A549 (cell line): ENCODE measurements at regions not wholly inside any gene's neighbourhood (a gene's known extent, or its start where the extent isn't known, plus 50 kb on each side); places are given as distances from the start of the nearest gene placed in this dataset.

Experiments used
- ATAC-seq, 2 experiments: fragments of 200-7000 bp in 1 of 2; fragments of >200 bp in 1 of 2; cut with Nextera tagmentation in 1 of 2; cut with Tn5 transposase in 1 of 2; 3 replicates each; pipeline versions ENCODE4 v1.8.0 to v1.9.1; 2018 to 2020; ENCODE audit warnings: mild to moderate bottlenecking in 1 of 2, moderate library complexity in 1 of 2
- CTCF ChIA-PET: fragments of 300-600 bp; sonication (Branson Sonifier 250); formaldehyde crosslinking; extraction: SDS; loops from one replicate; lab custom pipeline; 2021; ENCODE audit warnings: antibody characterized with exemption, inconsistent platforms; lab: Yijun Ruan, JAX
- POLR2A ChIA-PET: fragments of 350-600 bp; formaldehyde crosslinking; extraction: SDS; loops from one replicate; lab custom pipeline; 2021; ENCODE audit warnings: antibody characterized with exemption, inconsistent platforms; lab: Yijun Ruan, JAX
- DNase-seq, 2 experiments: peaks; one replicate each; pipeline versions ENCODE4 v3.0.0 to v3.0.0-alpha.2; 2011 to 2016; ENCODE audit warnings: low read depth in 1 of 2, low spot score in 1 of 2
- FAIRE-seq: peaks from 2 replicates; lab custom pipeline; 2011; peaks lifted over from hg19 to GRCh38; lab: Jason Lieb, UNC
- H3K27ac ChIP-seq, 2 experiments: fragments of >200 bp; sonication (Bioruptor Twin); formaldehyde crosslinking; 3 replicates each; pipeline ENCODE4 v1.5.1; 2016 to 2017
- H3K4me1 ChIP-seq: fragments of >200 bp; sonication (Bioruptor Twin); formaldehyde crosslinking; 3 replicates; pipeline ENCODE4 v1.6.1; 2016
- H3K4me2 ChIP-seq: fragments of >200 bp; sonication (Bioruptor Twin); formaldehyde crosslinking; 3 replicates; pipeline ENCODE4 v1.6.1; 2016
- H3K4me3 ChIP-seq: fragments of >200 bp; sonication (Bioruptor Twin); formaldehyde crosslinking; 3 replicates; pipeline ENCODE4 v1.5.1; 2016
- H3K9me3 ChIP-seq: fragments of >200 bp; sonication (Bioruptor Twin); formaldehyde crosslinking; 3 replicates; pipeline ENCODE4 v1.6.1; 2016
- EHMT2 ChIP-seq: fragments of 200-600 bp; sonication (generic); IDR thresholded peaks from 2 replicates; pipeline ENCODE4 v1.6.1; 2016; ENCODE audit warnings: antibody characterized with exemption, low read depth, mild to moderate bottlenecking, moderate library complexity
- FOXS1 ChIP-seq: fragments of 250-450 bp; sonication (Bioruptor Pico); IDR thresholded peaks from 2 replicates; pipeline ENCODE4 v1.5.0; 2020; ENCODE audit warnings: mild to moderate bottlenecking, moderate library complexity
- HDAC2 ChIP-seq: fragments of 200-600 bp; sonication (generic); IDR thresholded peaks from 2 replicates; pipeline ENCODE4 v1.6.1; 2016
- HOXA7 ChIP-seq: fragments of 250-450 bp; sonication (Bioruptor Pico); IDR thresholded peaks from 2 replicates; pipeline ENCODE4 v1.5.0; 2020; ENCODE audit warnings: mild to moderate bottlenecking, moderate library complexity
- KDM1A ChIP-seq: fragments of 200-600 bp; sonication (generic); IDR thresholded peaks from 2 replicates; pipeline ENCODE4 v1.6.1; 2016; ENCODE audit warnings: low read depth, mild to moderate bottlenecking
- KDM5A ChIP-seq: fragments of 200-600 bp; sonication (generic); IDR thresholded peaks from 2 replicates; pipeline ENCODE4 v1.6.1; 2016; ENCODE audit warnings: antibody characterized with exemption, mild to moderate bottlenecking
- POLR2A ChIP-seq: IDR thresholded peaks from 2 replicates; pipeline ENCODE4 v1.6.1; 2012; ENCODE audit warnings: mild to moderate bottlenecking, low read length
- POLR2AphosphoS2 ChIP-seq: conservative IDR thresholded peaks from 2 replicates; pipeline ENCODE4 v1.6.1; 2012; ENCODE audit warnings: low read length, improper control_type of control experiment, inconsistent platforms
- RAD21 ChIP-seq, 2 experiments: fragments of >200 bp in 1 of 2; sonication (Bioruptor Twin) in 1 of 2; formaldehyde crosslinking in 1 of 2; IDR thresholded peaks in 1 of 2; conservative IDR thresholded peaks in 1 of 2; 2 replicates in 1 of 2; 3 replicates in 1 of 2; pipeline ENCODE4 v1.6.1; 2012 to 2018; ENCODE audit warnings: inconsistent platforms in 1 of 2
- RCOR1 ChIP-seq: fragments of 150-350 bp; IDR thresholded peaks from 2 replicates; pipeline ENCODE4 v1.6.1; 2014; ENCODE audit warnings: antibody characterized with exemption, low read length, low read depth
- ZSCAN20 ChIP-seq: fragments of 250-450 bp; sonication (Bioruptor Pico); IDR thresholded peaks from 2 replicates; pipeline ENCODE4 v1.8.0; 2022; ENCODE audit warnings: mild to moderate bottlenecking, moderate library complexity
- WGBS: methylation state at CpG from one replicate; pipeline ENCODE4 v1.1.6; 2017; ENCODE audit errors: missing lambda C conversion rate; 5-methylcytosine and 5-hydroxymethylcytosine counted together
- TF ChIP-seq, protein P1 (sequence below): fragments of 150-350 bp; IDR thresholded peaks from 2 replicates; pipeline ENCODE4 v1.6.1; 2014; ENCODE audit warnings: low read depth, mild to moderate bottlenecking, low read length
- TF ChIP-seq, protein P2 (sequence below): IDR thresholded peaks from 2 replicates; pipeline ENCODE4 v1.6.1; 2012; ENCODE audit warnings: low read depth, borderline replicate concordance
- TF ChIP-seq, protein P3 (sequence below): fragments of >200 bp; sonication (Bioruptor Twin); formaldehyde crosslinking; IDR thresholded peaks from 3 replicates; pipeline ENCODE4 v1.6.1; 2016

DNA sequence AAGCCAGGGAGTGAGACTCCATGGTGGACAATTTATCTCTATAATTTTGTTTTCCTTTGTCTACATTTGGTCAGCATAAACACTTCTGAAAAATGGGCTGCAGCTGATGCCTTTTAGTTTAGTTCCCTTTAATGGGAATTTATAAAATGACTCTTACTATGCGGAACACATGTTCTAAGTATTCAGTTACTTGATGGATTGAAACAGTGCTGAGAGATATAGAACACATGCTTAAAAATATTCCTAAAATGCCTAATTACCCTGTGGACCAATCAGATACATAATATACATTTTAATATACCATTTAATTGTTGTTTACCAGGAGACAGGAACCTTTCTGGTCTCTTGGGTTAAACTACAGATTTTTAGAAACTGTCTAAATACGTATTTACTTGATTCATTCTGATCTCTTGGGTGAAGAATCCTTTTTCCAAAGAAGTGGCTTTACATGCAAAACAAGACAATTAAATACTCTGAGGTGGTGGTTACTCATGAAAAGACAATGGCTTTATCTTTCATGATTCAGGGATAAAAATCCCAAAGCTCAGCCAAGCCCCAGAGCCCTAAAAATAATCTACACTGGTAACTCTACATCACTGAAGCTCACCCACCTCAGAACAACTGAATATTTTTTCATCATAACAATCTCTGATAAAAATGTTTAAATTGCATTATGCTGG, 128.1 kb upstream of the SERTAD2 start:
- Histone ChIP-seq H3K4me2 (no peak overlapping the region), H3K4me1 (peaks cover 13% of the 10 kb centered on the region), H3K27ac (no peak overlapping the region), H3K4me3 (no peak overlapping the region), H3K9me3 (no peaks in the 10 kb centered on the region)
- ChIA-PET CTCF (interaction anchor here (1.0 to 2.4 kb wide), 8 partner anchors 9 to 149 kb away, joined by 3 to 15 read pairs (median 4); no protein-coding TSS in a partner anchor), POLR2A (no interaction called here)
- TF ChIP-seq KDM1A (no peak), KDM5A (no peak), RAD21 (conservative IDR thresholded peaks at IDR 0.05 in 1 of 2, IDR thresholded peaks at IDR 0.05 in 1 of 2) (no peak)
- FAIRE-seq = no peak
- no peak for ATAC-seq
- no peak for DNase-seq
- WGBS = 94% methylated on average over 2 of the region's 2 CpGs

DNA sequence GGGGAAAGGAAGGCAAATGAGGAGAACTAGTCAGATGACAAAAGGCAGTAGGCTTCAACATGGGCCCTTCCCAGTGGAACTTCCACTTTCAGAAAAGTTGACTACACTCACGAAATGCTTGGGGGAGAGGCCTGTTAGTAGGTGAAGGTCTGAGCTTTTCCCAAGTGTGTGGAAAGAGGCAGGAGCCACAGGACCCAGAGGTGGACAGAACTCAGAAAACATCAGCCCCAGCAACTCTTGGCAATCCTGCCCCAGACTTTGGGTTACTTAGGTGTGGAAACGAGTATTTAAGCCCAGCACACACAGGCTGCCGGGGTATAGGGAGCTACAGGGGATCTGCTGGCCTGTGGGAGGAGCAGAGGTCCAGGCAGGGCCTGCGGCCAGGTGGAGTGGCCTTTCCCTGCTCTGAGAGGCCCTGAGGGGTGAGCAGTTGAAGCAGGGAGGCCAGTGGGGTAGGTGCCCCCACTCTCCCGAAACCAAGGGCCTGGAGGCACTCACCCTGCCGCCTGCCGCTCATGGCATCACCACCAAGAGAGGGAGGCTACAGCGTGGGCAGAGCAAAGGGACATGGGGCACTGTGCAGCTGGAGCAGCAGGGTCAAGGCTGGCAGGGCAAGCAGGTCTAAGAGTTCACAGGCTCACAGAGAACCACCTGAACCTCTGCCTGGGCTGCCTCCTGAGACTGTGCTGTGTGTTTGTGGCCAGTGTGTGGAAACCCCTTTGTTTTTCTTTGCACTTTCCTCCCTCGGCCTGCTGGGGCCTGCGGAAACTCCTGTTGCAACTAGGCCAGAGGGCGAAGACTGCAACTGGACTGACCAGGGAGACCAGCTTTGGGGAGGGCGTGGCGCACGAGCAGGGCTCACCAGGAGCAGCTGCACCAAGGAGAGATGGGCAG, 130.7 kb upstream of the SERTAD2 start:
- POLR2A ChIA-PET = no interaction called here
- peaks cover 4% of the 10 kb centered on the region; the same call in 1 of the 3 replicates for H3K4me1 ChIP-seq
- no peak for FAIRE-seq
- ATAC-seq = no peak
- no peak overlapping the region for H3K27ac ChIP-seq
- CTCF ChIA-PET = interaction anchor here (1.2 to 2.4 kb wide), 6 partner anchors 8 to 138 kb away, joined by 3 to 15 read pairs (median 4); no protein-coding TSS in a partner anchor
- DNase-seq = no peak
- TF ChIP-seq POLR2AphosphoS2 = no peak
- no peak overlapping the region for H3K4me2 ChIP-seq
- 83% methylated on average over 14 of the region's 14 CpGs for WGBS
- no peaks in the 10 kb centered on the region for H3K9me3 ChIP-seq
- no peak overlapping the region for H3K4me3 ChIP-seq

DNA sequence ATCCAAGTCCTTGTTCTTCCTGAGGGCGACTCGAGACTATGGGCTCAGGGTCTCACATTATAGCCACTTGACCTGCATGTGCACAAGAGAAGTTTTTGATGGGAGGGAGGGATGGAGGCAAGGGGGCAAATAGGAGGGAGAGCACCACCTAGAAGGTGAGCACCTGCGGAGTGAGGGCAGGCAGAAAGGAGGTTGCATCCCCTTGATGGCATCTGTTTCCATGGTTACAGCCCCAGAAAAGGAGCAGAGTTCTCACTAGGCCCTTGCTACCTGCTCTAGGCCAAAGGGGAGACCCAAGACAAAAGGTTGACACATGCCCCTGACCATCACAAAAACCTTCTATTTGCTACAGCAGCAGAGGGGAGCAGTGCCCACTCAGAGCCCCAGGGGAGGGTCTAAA, 131.5 kb upstream of the SERTAD2 start:
- FAIRE-seq (no peak), ATAC-seq (no peak), DNase-seq (no peak)
- Histone ChIP-seq H3K4me1 (no peaks in the 10 kb centered on the region), H3K4me2 (no peak overlapping the region), H3K27ac (no peak overlapping the region), H3K4me3 (no peak overlapping the region), H3K9me3 (no peaks in the 10 kb centered on the region)
- CTCF ChIA-PET = interaction anchor here (1.4 to 2.4 kb wide), 2 partner anchors 10 to 88 kb away, joined by 5 to 7 read pairs; no protein-coding TSS in a partner anchor
- POLR2A ChIA-PET = no interaction called here
- WGBS = 74% methylated on average over 3 of the region's 3 CpGs
- TF ChIP-seq, protein P1, sequence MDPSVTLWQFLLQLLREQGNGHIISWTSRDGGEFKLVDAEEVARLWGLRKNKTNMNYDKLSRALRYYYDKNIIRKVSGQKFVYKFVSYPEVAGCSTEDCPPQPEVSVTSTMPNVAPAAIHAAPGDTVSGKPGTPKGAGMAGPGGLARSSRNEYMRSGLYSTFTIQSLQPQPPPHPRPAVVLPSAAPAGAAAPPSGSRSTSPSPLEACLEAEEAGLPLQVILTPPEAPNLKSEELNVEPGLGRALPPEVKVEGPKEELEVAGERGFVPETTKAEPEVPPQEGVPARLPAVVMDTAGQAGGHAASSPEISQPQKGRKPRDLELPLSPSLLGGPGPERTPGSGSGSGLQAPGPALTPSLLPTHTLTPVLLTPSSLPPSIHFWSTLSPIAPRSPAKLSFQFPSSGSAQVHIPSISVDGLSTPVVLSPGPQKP = no peak
- no peak for TF ChIP-seq POLR2A
- no peak for TF ChIP-seq EHMT2
- TF ChIP-seq, protein P2, sequence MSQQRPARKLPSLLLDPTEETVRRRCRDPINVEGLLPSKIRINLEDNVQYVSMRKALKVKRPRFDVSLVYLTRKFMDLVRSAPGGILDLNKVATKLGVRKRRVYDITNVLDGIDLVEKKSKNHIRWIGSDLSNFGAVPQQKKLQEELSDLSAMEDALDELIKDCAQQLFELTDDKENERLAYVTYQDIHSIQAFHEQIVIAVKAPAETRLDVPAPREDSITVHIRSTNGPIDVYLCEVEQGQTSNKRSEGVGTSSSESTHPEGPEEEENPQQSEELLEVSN = no peak
- TF ChIP-seq FOXS1 (CRISPR knock-in tag) = no peak

DNA sequence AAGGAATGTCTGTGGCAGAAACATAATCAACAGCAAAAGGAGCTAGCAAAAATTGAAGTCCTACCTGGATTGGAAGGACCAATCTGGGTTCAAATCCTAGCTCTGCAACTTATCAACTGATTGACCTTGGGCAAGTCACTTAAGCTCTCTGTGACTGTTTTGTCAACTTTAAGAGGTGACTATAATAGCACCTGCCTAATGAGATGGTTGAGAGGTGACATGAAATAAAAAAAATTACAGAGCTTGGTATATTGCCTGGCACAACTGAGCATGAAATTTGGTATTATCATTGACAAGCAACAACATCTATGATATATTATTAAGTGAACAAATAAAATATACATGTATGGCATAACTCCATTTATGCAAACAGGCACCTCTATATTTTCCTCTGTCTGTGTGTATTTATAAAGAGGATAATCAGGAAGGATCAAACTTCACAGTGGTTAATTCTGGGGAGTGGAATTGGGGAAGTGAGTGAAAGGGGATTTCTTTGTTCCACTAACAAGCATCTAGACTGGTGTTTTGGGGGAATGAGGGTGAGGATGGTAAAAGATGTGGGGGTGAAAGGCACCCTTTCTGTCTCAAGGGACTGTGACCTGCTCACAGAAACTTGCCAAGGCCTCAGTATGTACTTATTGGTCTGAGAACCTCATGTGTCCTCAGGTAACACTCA, 132.8 kb upstream of the SERTAD2 start:
- ChIA-PET POLR2A (interaction anchor here (1.0 kb wide), 1 partner anchor 133 kb away, joined by 7 read pairs; the partner anchor contains the start of gene SERTAD2), CTCF (interaction anchor here (1.2 to 2.2 kb wide), 5 partner anchors 9 to 132 kb away, joined by 3 to 7 read pairs (median 4); partner anchors contain the start of gene SERTAD2)
- no peak for FAIRE-seq
- H3K27ac ChIP-seq = no peak overlapping the region
- no peak for DNase-seq
- no peaks in the 10 kb centered on the region for H3K4me1 ChIP-seq
- H3K9me3 ChIP-seq = no peaks in the 10 kb centered on the region
- no peak overlapping the region for H3K4me3 ChIP-seq
- no peak overlapping the region for H3K4me2 ChIP-seq
- TF ChIP-seq RCOR1 = no peak
- TF ChIP-seq, protein P2 = no peak
- no peak for TF ChIP-seq FOXS1 (CRISPR knock-in tag)
- no peak for TF ChIP-seq POLR2AphosphoS2
- no peak for TF ChIP-seq HDAC2
- TF ChIP-seq, protein P3, sequence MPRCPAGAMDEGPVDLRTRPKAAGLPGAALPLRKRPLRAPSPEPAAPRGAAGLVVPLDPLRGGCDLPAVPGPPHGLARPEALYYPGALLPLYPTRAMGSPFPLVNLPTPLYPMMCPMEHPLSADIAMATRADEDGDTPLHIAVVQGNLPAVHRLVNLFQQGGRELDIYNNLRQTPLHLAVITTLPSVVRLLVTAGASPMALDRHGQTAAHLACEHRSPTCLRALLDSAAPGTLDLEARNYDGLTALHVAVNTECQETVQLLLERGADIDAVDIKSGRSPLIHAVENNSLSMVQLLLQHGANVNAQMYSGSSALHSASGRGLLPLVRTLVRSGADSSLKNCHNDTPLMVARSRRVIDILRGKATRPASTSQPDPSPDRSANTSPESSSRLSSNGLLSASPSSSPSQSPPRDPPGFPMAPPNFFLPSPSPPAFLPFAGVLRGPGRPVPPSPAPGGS = no peak
- TF ChIP-seq POLR2A = no peak
- no peak for TF ChIP-seq ZSCAN20 (CRISPR knock-in tag)
- no peak for TF ChIP-seq HOXA7 (CRISPR knock-in tag)
- TF ChIP-seq, all 56 proteins: peak for 0
- no peak for ATAC-seq
